ENCODE measurements at regions not wholly inside any gene's neighbourhood (a gene's known extent, or its start where the extent isn't known, plus 50 kb on each side); places are given as distances from the start of the nearest gene placed in this dataset.

- no peak overlapping the region for H3K4me3 Mint-ChIP-seq (ENCODE audit: unreplicated experiment)
Observed at GRCh38 chr4:11518754-11519153, 90.1 kb upstream of the HS3ST1 start.

GRCh38 chr4:11514779-11515419, 86.2 kb upstream of the HS3ST1 start:
- peaks cover 10% of the 10 kb centered on the region for H3K4me1 Mint-ChIP-seq (ENCODE audit: low read depth, unreplicated experiment)
- BruUV-seq (replicated peaks): no TSS peak
- Histone ChIP-seq H3K4me1 (no peaks in the 10 kb centered on the region), H3K27me3 (replicated peaks; ENCODE audit: control insufficient read depth, insufficient read depth, low read length) (no peaks in the 10 kb centered on the region), H3K9me3 (no peaks in the 10 kb centered on the region), H3K4me3 (ENCODE audit: low read depth, low read length) (no peak overlapping the region), H3K36me3 (ENCODE audit: control insufficient read depth, insufficient read depth, low read length) (no peaks in the 10 kb centered on the region)
- TF ChIP-seq CTCF (IDR thresholded peaks at IDR 0.05; ENCODE audit: insufficient read depth in 1 of 2, low read depth in 1 of 2, low read length in 1 of 2, severe bottlenecking in 1 of 2, unreplicated experiment in 1 of 2): no peak
- H3K27ac Mint-ChIP-seq (ENCODE audit: unreplicated experiment): no peak overlapping the region
- no peaks in the 10 kb centered on the region for H3K9me3 Mint-ChIP-seq (ENCODE audit: unreplicated experiment)
- DNase-seq: no peak
- CTCF ChIA-PET: interaction anchor here (0.7 kb wide), 1 partner anchor 177 kb away, joined by 3 read pairs; no protein-coding TSS in a partner anchor
- POLR2A ChIA-PET: no interaction called here
- peaks cover 12% of the 10 kb centered on the region for H3K27me3 Mint-ChIP-seq (ENCODE audit: insufficient read depth, unreplicated experiment)
- H3K4me3 Mint-ChIP-seq (ENCODE audit: unreplicated experiment): no peak overlapping the region
- intact Hi-C loops (cut with micrococcal nuclease; ENCODE audit: unreplicated experiment): no loop called here
- no peaks in the 10 kb centered on the region for H3K36me3 Mint-ChIP-seq (ENCODE audit: insufficient read depth, unreplicated experiment)

More at GRCh38 chr4:11518754-11519153, 90.1 kb upstream of the HS3ST1 start:
- Histone ChIP-seq H3K4me1 (no peaks in the 10 kb centered on the region), H3K4me3 (ENCODE audit: low read depth, low read length) (no peak overlapping the region), H3K9me3 (no peaks in the 10 kb centered on the region), H3K27me3 (replicated peaks; ENCODE audit: control insufficient read depth, insufficient read depth, low read length) (no peaks in the 10 kb centered on the region), H3K36me3 (ENCODE audit: control insufficient read depth, insufficient read depth, low read length) (no peaks in the 10 kb centered on the region)
- TF ChIP-seq CTCF (IDR thresholded peaks at IDR 0.05; ENCODE audit: insufficient read depth in 1 of 2, low read depth in 1 of 2, low read length in 1 of 2, severe bottlenecking in 1 of 2, unreplicated experiment in 1 of 2): no peak
- POLR2A ChIA-PET: no interaction called here
- Mint-ChIP-seq H3K27me3 (ENCODE audit: insufficient read depth, unreplicated experiment) (peaks cover 6% of the 10 kb centered on the region), H3K4me1 (ENCODE audit: low read depth, unreplicated experiment) (no peaks in the 10 kb centered on the region), H3K36me3 (ENCODE audit: insufficient read depth, unreplicated experiment) (no peaks in the 10 kb centered on the region), H3K9me3 (ENCODE audit: unreplicated experiment) (no peaks in the 10 kb centered on the region), H3K27ac (ENCODE audit: unreplicated experiment) (no peak overlapping the region)
- CTCF ChIA-PET: no interaction called here
- no peak for DNase-seq
- intact Hi-C loops (cut with micrococcal nuclease; ENCODE audit: unreplicated experiment): no loop called here
- no TSS peak for BruUV-seq (replicated peaks)

- Mint-ChIP-seq H3K4me3 (ENCODE audit: unreplicated experiment) (no peak overlapping the region), H3K27ac (ENCODE audit: unreplicated experiment) (no peak overlapping the region), H3K4me1 (ENCODE audit: low read depth, unreplicated experiment) (peaks cover 10% of the 10 kb centered on the region), H3K9me3 (ENCODE audit: unreplicated experiment) (no peaks in the 10 kb centered on the region), H3K36me3 (ENCODE audit: insufficient read depth, unreplicated experiment) (no peaks in the 10 kb centered on the region), H3K27me3 (ENCODE audit: insufficient read depth, unreplicated experiment) (peaks cover 16% of the 10 kb centered on the region)
- H3K4me3 ChIP-seq (ENCODE audit: low read depth, low read length): no peak overlapping the region
- POLR2A ChIA-PET: no interaction called here
- intact Hi-C loops (cut with micrococcal nuclease; ENCODE audit: unreplicated experiment): no loop called here
- H3K36me3 ChIP-seq (ENCODE audit: control insufficient read depth, insufficient read depth, low read length): no peaks in the 10 kb centered on the region
- no peaks in the 10 kb centered on the region for H3K27me3 ChIP-seq (replicated peaks; ENCODE audit: control insufficient read depth, insufficient read depth, low read length)
- TF ChIP-seq CTCF (IDR thresholded peaks at IDR 0.05; ENCODE audit: insufficient read depth in 1 of 2, low read depth in 1 of 2, low read length in 1 of 2, severe bottlenecking in 1 of 2, unreplicated experiment in 1 of 2): no peak
- no TSS peak for BruUV-seq (replicated peaks)
- no peak for DNase-seq
- no peaks in the 10 kb centered on the region for H3K4me1 ChIP-seq
- no peaks in the 10 kb centered on the region for H3K9me3 ChIP-seq
- CTCF ChIA-PET: no interaction called here
Observed at GRCh38 chr4:11514003-11514402, 85.3 kb upstream of the HS3ST1 start.

Data from Caco-2 (cell line).